Fibroblast of lung (primary cell): ENCODE measurements at regions not wholly inside any gene's neighbourhood (a gene's known extent, or its start where the extent isn't known, plus 50 kb on each side); places are given as distances from the start of the nearest gene placed in this dataset.

Experiments
- DNase-seq, 2 donors: peaks; one replicate each; pipeline versions ENCODE4 v3.0.0 to v3.0.0-alpha.2; 2010; ENCODE audit warnings: low read depth in 2 of 2
- H2AFZ ChIP-seq: 2 replicates; pipeline ENCODE4 v1.5.1; 2012; ENCODE audit warnings: low read length, control low read depth, inconsistent platforms
- H3K27ac ChIP-seq: 2 replicates; pipeline ENCODE4 v1.5.1; 2011; ENCODE audit warnings: low read length, control low read depth; ENCODE audit not compliant: insufficient read depth
- H3K27me3 ChIP-seq: 2 replicates; pipeline ENCODE4 v1.5.1; 2011; ENCODE audit warnings: mild to moderate bottlenecking, low read length; ENCODE audit not compliant: control insufficient read depth, insufficient read depth
- H3K36me3 ChIP-seq: 2 replicates; pipeline ENCODE4 v1.5.1; 2011; ENCODE audit warnings: low read length; ENCODE audit not compliant: control insufficient read depth, insufficient read depth
- H3K4me1 ChIP-seq: 2 replicates; pipeline ENCODE4 v1.5.1; 2011; ENCODE audit warnings: low read length; ENCODE audit not compliant: control insufficient read depth, insufficient read depth; ENCODE audit errors: extremely low read depth
- H3K4me2 ChIP-seq: 2 replicates; pipeline ENCODE4 v1.5.1; 2011; ENCODE audit warnings: low read length, control low read depth; ENCODE audit not compliant: insufficient read depth; ENCODE audit errors: extremely low read depth
- H3K4me3 ChIP-seq, 4 experiments: fragments of 200-600 bp in 1 of 4; sonication (generic) in 1 of 4; replicated peaks in 1 of 4; 2 replicates each; pipeline ENCODE4 v1.5.1; 2011 to 2016; ENCODE audit warnings: low read length in 4 of 4, low read depth in 3 of 4, mild to moderate bottlenecking in 3 of 4, control low read depth in 2 of 4, inconsistent platforms in 1 of 4, mixed read lengths in 1 of 4; ENCODE audit not compliant: insufficient read depth in 1 of 4; ENCODE audit errors: control extremely low read depth in 1 of 4
- H3K79me2 ChIP-seq: 2 replicates; pipeline ENCODE4 v1.5.1; 2012; ENCODE audit warnings: mild to moderate bottlenecking, low read length, inconsistent platforms; ENCODE audit not compliant: control insufficient read depth, insufficient read depth
- H3K9ac ChIP-seq: 2 replicates; pipeline ENCODE4 v1.5.1; 2011; ENCODE audit warnings: mild to moderate bottlenecking, low read length, control low read depth; ENCODE audit not compliant: insufficient read depth
- H3K9me3 ChIP-seq: 2 replicates; pipeline ENCODE4 v1.5.1; 2012; ENCODE audit warnings: low read depth, low read length; ENCODE audit not compliant: control insufficient read depth, insufficient read depth
- H4K20me1 ChIP-seq: 2 replicates; pipeline ENCODE4 v1.5.1; 2011; ENCODE audit warnings: low read length; ENCODE audit not compliant: control insufficient read depth, insufficient read depth; ENCODE audit errors: extremely low read depth
- CTCF ChIP-seq, 2 donors: IDR thresholded peaks in 1 of 2; conservative IDR thresholded peaks in 1 of 2; 1 replicate in 1 of 2; 2 replicates in 1 of 2; pipeline ENCODE4 v1.5.1; 2011 to 2012; ENCODE audit warnings: low read length in 2 of 2, control low read depth in 1 of 2, inconsistent platforms in 1 of 2, low read depth in 1 of 2, mild to moderate bottlenecking in 1 of 2
- EZH2 ChIP-seq: IDR thresholded peaks from 2 replicates; pipeline ENCODE4 v1.5.1; 2012; ENCODE audit warnings: low read length, control low read depth, mild to moderate bottlenecking; ENCODE audit errors: missing control alignments

- H3K79me2 ChIP-seq: no peaks in the 10 kb centered on the region
- H3K4me2 ChIP-seq: no peak overlapping the region
- H4K20me1 ChIP-seq: no peaks in the 10 kb centered on the region
- no peaks in the 10 kb centered on the region for H3K27me3 ChIP-seq
- H3K36me3 ChIP-seq: no peaks in the 10 kb centered on the region
- no peak overlapping the region for H3K27ac ChIP-seq
- TF ChIP-seq EZH2 (no peak), CTCF (conservative IDR thresholded peaks at IDR 0.05 in 1 of 2, IDR thresholded peaks at IDR 0.05 in 1 of 2; ENCODE audit: low read depth in 1 of 2, low read length in 2 of 2) (no peak)
- no peak for DNase-seq
- H3K9me3 ChIP-seq: no peaks in the 10 kb centered on the region
- H3K9ac ChIP-seq: no peak overlapping the region
- no peaks in the 10 kb centered on the region for H3K4me1 ChIP-seq
- H2AFZ ChIP-seq: no peak overlapping the region
- no peak overlapping the region for H3K4me3 ChIP-seq
Observed at GRCh38 chr17:22470411-22471175, 778.3 kb downstream of the KCNJ18 start.

- Histone ChIP-seq H2AFZ (no peak overlapping the region), H3K4me3 (no peak overlapping the region), H3K79me2 (no peaks in the 10 kb centered on the region), H4K20me1 (no peaks in the 10 kb centered on the region), H3K9ac (no peak overlapping the region), H3K9me3 (no peaks in the 10 kb centered on the region), H3K4me2 (no peak overlapping the region), H3K27me3 (no peaks in the 10 kb centered on the region), H3K4me1 (no peaks in the 10 kb centered on the region), H3K27ac (no peak overlapping the region), H3K36me3 (no peaks in the 10 kb centered on the region)
- DNase-seq: no peak
- TF ChIP-seq EZH2: no peak
- no peak for TF ChIP-seq CTCF (conservative IDR thresholded peaks at IDR 0.05 in 1 of 2, IDR thresholded peaks at IDR 0.05 in 1 of 2; ENCODE audit: low read depth in 1 of 2, low read length in 2 of 2)
Observed at GRCh38 chr17:22484826-22485225, 792.5 kb downstream of the KCNJ18 start.

GRCh38 chr17:22490399-22490798, 798.1 kb downstream of the KCNJ18 start:
- Histone ChIP-seq H3K4me3 (no peak overlapping the region), H3K9ac (no peak overlapping the region), H3K27ac (no peak overlapping the region), H2AFZ (no peak overlapping the region), H3K36me3 (no peaks in the 10 kb centered on the region), H3K9me3 (no peaks in the 10 kb centered on the region), H3K4me1 (no peaks in the 10 kb centered on the region), H3K4me2 (no peak overlapping the region), H4K20me1 (no peaks in the 10 kb centered on the region), H3K79me2 (no peaks in the 10 kb centered on the region), H3K27me3 (no peaks in the 10 kb centered on the region)
- no peak for DNase-seq
- TF ChIP-seq EZH2 (no peak), CTCF (conservative IDR thresholded peaks at IDR 0.05 in 1 of 2, IDR thresholded peaks at IDR 0.05 in 1 of 2; ENCODE audit: low read depth in 1 of 2, low read length in 2 of 2) (no peak)
